ENCODE measurements at regions not wholly inside any gene's neighbourhood (a gene's known extent, or its start where the extent isn't known, plus 50 kb on each side); places are given as distances from the start of the nearest gene placed in this dataset.

DNA sequence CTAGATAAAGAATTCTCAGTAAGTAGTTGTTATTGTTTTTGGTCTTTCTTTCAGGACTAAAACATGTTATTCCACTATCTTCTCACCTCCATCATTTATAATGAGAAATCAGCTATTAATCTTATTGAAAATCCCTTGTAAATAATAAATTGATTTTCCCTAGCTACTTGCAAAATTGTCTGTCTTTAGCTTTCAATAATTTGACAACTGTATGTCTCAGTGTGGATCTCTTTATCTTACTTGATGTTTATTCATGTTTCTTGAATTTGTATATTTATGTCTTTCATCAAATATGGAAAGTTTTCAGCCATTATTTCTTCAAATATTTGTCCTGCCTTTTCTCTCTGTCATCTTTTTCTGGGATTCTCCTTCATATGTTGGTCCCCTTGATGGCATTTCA lies 117.1 kb upstream of the ANTXRL start:
- H3K36me3 ChIP-seq (ENCODE audit: insufficient read depth, low read length): no peaks in the 10 kb centered on the region
- H3K9me3 ChIP-seq (ENCODE audit: low read length): peaks cover 10% of the 10 kb centered on the region
- H3K4me1 ChIP-seq (ENCODE audit: insufficient read depth, low read length, severe bottlenecking): no peaks in the 10 kb centered on the region
- no peak overlapping the region for H3K9ac ChIP-seq (ENCODE audit: low read length)
- H3K79me2 ChIP-seq (ENCODE audit: insufficient read depth, low read length): no peaks in the 10 kb centered on the region
- H3K27me3 ChIP-seq (ENCODE audit: insufficient read depth, low read length): no peaks in the 10 kb centered on the region
- H2AFZ ChIP-seq (ENCODE audit: low read length): no peak overlapping the region
- no peaks in the 10 kb centered on the region for H4K20me1 ChIP-seq (ENCODE audit: insufficient read depth, low read length)
- TF ChIP-seq EZH2 (IDR thresholded peaks at IDR 0.05; ENCODE audit: borderline replicate concordance, low read length): no peak
- TF ChIP-seq, protein P1, sequence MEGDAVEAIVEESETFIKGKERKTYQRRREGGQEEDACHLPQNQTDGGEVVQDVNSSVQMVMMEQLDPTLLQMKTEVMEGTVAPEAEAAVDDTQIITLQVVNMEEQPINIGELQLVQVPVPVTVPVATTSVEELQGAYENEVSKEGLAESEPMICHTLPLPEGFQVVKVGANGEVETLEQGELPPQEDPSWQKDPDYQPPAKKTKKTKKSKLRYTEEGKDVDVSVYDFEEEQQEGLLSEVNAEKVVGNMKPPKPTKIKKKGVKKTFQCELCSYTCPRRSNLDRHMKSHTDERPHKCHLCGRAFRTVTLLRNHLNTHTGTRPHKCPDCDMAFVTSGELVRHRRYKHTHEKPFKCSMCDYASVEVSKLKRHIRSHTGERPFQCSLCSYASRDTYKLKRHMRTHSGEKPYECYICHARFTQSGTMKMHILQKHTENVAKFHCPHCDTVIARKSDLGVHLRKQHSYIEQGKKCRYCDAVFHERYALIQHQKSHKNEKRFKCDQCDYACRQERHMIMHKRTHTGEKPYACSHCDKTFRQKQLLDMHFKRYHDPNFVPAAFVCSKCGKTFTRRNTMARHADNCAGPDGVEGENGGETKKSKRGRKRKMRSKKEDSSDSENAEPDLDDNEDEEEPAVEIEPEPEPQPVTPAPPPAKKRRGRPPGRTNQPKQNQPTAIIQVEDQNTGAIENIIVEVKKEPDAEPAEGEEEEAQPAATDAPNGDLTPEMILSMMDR (IDR thresholded peaks at IDR 0.05; ENCODE audit: low read length): no peak
- no peaks in the 10 kb centered on the region for H3K9me2 ChIP-seq (ENCODE audit: low read depth, low read length)
- H3F3A ChIP-seq (ENCODE audit: insufficient read depth, low read length): no peaks in the 10 kb centered on the region
- H3K27ac ChIP-seq (ENCODE audit: low read depth, low read length, poor library complexity, severe bottlenecking): no peak overlapping the region
- no peak overlapping the region for H3K4me3 ChIP-seq (ENCODE audit: low read depth, low read length, poor library complexity, severe bottlenecking)
- no peak overlapping the region for H3K4me2 ChIP-seq (ENCODE audit: low read length)

DNA sequence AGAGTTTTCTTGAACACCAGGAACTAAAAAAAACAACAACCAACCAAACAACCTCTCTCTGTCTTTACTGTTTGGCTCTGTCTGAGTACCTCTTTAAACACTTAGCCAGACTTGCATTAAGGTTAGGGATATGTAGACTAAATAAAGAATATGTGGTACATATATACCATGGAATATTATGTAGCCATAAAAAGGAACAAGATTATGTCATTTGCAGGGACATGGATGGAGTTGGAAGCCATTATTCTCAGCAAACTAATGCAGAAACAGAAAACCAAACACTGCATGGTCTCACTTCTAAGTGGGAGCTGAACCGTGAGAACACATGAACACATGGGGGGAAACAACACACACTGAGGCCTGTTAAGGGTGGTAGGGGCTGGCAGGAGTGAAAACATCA lies 116.0 kb upstream of the ANTXRL start:
- H3K27me3 ChIP-seq (ENCODE audit: insufficient read depth, low read length): no peaks in the 10 kb centered on the region
- TF ChIP-seq EZH2 (IDR thresholded peaks at IDR 0.05; ENCODE audit: borderline replicate concordance, low read length): no peak
- TF ChIP-seq, protein P1 (IDR thresholded peaks at IDR 0.05; ENCODE audit: low read length): no peak
- no peaks in the 10 kb centered on the region for H3K9me2 ChIP-seq (ENCODE audit: low read depth, low read length)
- H3F3A ChIP-seq (ENCODE audit: insufficient read depth, low read length): no peaks in the 10 kb centered on the region
- no peak overlapping the region for H3K27ac ChIP-seq (ENCODE audit: low read depth, low read length, poor library complexity, severe bottlenecking)
- no peaks in the 10 kb centered on the region for H3K79me2 ChIP-seq (ENCODE audit: insufficient read depth, low read length)
- no peaks in the 10 kb centered on the region for H3K36me3 ChIP-seq (ENCODE audit: insufficient read depth, low read length)
- H3K4me3 ChIP-seq (ENCODE audit: low read depth, low read length, poor library complexity, severe bottlenecking): no peak overlapping the region
- H3K9me3 ChIP-seq (ENCODE audit: low read length): peaks cover 10% of the 10 kb centered on the region
- H3K4me2 ChIP-seq (ENCODE audit: low read length): no peak overlapping the region
- H3K4me1 ChIP-seq (ENCODE audit: insufficient read depth, low read length, severe bottlenecking): no peaks in the 10 kb centered on the region
- H2AFZ ChIP-seq (ENCODE audit: low read length): no peak overlapping the region
- no peak overlapping the region for H3K9ac ChIP-seq (ENCODE audit: low read length)
- H4K20me1 ChIP-seq (ENCODE audit: insufficient read depth, low read length): no peaks in the 10 kb centered on the region

DNA sequence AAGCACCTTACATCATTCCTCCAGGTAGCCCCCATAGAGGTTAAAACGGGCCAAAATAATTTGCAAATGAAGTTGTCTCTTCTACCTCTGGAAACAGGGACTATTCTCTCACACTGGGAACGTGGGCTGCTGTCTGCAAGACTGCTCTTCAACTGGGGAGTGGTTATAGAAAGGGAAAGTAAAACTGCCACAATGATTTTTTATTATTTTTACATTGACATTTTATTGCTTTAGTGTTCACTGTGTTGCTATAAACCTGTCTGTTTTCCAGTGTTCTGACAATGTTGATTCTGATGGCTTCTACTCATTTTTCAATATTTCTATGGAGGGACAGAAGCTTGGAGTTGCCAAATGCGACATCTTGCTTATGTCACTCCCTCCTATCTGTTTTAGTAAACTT lies 115.1 kb upstream of the ANTXRL start:
- H3K4me2 ChIP-seq (ENCODE audit: low read length): no peak overlapping the region
- H3K9me3 ChIP-seq (ENCODE audit: low read length): peaks cover 10% of the 10 kb centered on the region
- no peak for TF ChIP-seq EZH2 (IDR thresholded peaks at IDR 0.05; ENCODE audit: borderline replicate concordance, low read length)
- TF ChIP-seq, protein P1 (IDR thresholded peaks at IDR 0.05; ENCODE audit: low read length): no peak
- no peaks in the 10 kb centered on the region for H4K20me1 ChIP-seq (ENCODE audit: insufficient read depth, low read length)
- no peak overlapping the region for H3K4me3 ChIP-seq (ENCODE audit: low read depth, low read length, poor library complexity, severe bottlenecking)
- no peak overlapping the region for H2AFZ ChIP-seq (ENCODE audit: low read length)
- H3K79me2 ChIP-seq (ENCODE audit: insufficient read depth, low read length): no peaks in the 10 kb centered on the region
- H3K9ac ChIP-seq (ENCODE audit: low read length): no peak overlapping the region
- H3K4me1 ChIP-seq (ENCODE audit: insufficient read depth, low read length, severe bottlenecking): no peaks in the 10 kb centered on the region
- no peaks in the 10 kb centered on the region for H3K27me3 ChIP-seq (ENCODE audit: insufficient read depth, low read length)
- H3K27ac ChIP-seq (ENCODE audit: low read depth, low read length, poor library complexity, severe bottlenecking): no peak overlapping the region
- no peaks in the 10 kb centered on the region for H3F3A ChIP-seq (ENCODE audit: insufficient read depth, low read length)
- H3K9me2 ChIP-seq (ENCODE audit: low read depth, low read length): no peaks in the 10 kb centered on the region
- no peaks in the 10 kb centered on the region for H3K36me3 ChIP-seq (ENCODE audit: insufficient read depth, low read length)
